ENCODE measurements at regions not wholly inside any gene's neighbourhood (a gene's known extent, or its start where the extent isn't known, plus 50 kb on each side); places are given as distances from the start of the nearest gene placed in this dataset.

DNA sequence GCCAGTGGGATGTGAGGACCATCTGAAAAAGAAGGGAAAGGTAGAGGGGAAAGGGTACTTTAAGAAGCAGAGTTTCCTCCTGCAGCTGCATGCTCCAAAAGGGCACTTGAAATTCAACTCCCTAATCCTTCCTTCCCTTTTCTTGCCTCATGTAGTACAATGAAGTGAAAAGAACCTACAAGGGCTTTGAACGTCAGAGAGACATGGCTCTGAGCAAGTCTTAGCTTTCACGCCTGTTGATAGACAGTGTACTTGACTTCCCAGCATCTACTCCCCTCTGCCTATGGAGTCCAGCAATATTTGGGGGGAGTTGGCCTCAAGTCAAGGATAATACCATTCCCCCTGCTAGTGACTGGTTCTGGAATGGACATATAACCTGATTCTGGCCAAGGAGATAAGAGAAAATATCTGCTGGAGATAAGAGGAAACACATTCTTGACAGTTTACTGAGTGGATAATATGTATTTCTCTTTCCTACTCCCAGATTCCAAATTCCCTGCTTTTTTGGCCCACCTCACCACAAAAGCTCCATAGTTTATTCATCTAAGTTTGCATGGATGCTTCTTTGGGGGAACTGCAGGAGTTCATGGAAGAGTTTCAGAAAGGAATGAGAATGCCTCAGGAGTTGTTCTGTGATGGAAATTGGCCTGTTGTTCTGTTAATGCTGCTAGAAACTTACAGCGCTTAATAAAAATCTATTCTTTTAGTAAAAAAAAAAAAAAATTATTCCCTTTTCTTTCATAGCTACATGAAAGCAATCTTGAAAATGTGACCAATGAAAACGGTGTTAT lies 193.0 kb upstream of the TPM1 start:
- no peak for TF ChIP-seq CTCF (IDR thresholded peaks at IDR 0.05; ENCODE audit: low read depth, low read length)
- TF ChIP-seq EZH2phosphoT487 (IDR thresholded peaks at IDR 0.05; ENCODE audit: low read depth) = no peak

DNA sequence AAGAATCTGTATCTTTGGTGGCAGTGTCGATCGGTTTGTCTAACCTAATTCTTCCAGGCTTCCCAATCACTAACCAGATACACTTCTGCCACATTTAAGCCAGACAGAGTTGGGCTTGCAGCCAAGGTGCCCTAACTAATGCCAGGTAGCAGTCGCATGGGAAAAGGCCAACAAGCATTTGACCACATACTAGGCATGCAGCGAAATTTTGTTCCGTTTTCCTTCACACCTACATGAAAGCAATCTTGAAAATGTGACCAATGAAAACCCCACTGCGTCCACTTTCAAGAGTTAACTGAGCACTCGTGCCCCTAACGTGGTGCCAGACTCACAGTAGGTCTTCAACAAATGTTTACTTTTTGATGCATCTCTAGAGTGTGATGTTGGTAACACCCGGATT lies 192.2 kb upstream of the TPM1 start:
- Histone ChIP-seq H3K36me3 (replicated peaks; ENCODE audit: low read depth, low read length) (no peaks in the 10 kb centered on the region), H3K27ac (ENCODE audit: low read length) (no peak overlapping the region), H2AFZ (ENCODE audit: low read depth, low read length) (no peak overlapping the region), H4K20me1 (ENCODE audit: insufficient read depth, low read length) (no peaks in the 10 kb centered on the region), H3K27me3 (ENCODE audit: low read depth, low read length) (no peaks in the 10 kb centered on the region), H3K4me3 (ENCODE audit: low read length) (no peak overlapping the region), H3K4me2 (ENCODE audit: low read length) (no peak overlapping the region), H3K79me2 (ENCODE audit: low read length) (no peaks in the 10 kb centered on the region), H3K9me3 (ENCODE audit: insufficient read depth, low read length) (no peaks in the 10 kb centered on the region), H3K4me1 (ENCODE audit: low read length) (no peaks in the 10 kb centered on the region), H3K9ac (ENCODE audit: low read length) (no peak overlapping the region)
- TF ChIP-seq CTCF (IDR thresholded peaks at IDR 0.05; ENCODE audit: low read depth, low read length) (no peak), EZH2phosphoT487 (IDR thresholded peaks at IDR 0.05; ENCODE audit: low read depth) (no peak)

More for the DNA sequence above, 193.0 kb upstream of the TPM1 start:
- no peak overlapping the region for H3K4me2 ChIP-seq (ENCODE audit: low read length)
- no peaks in the 10 kb centered on the region for H4K20me1 ChIP-seq (ENCODE audit: insufficient read depth, low read length)
- H3K9me3 ChIP-seq (ENCODE audit: insufficient read depth, low read length) = no peaks in the 10 kb centered on the region
- no peaks in the 10 kb centered on the region for H3K27me3 ChIP-seq (ENCODE audit: low read depth, low read length)
- H3K79me2 ChIP-seq (ENCODE audit: low read length) = no peaks in the 10 kb centered on the region
- H3K36me3 ChIP-seq (replicated peaks; ENCODE audit: low read depth, low read length) = no peaks in the 10 kb centered on the region
- H3K9ac ChIP-seq (ENCODE audit: low read length) = no peak overlapping the region
- no peak overlapping the region for H3K27ac ChIP-seq (ENCODE audit: low read length)
- no peaks in the 10 kb centered on the region for H3K4me1 ChIP-seq (ENCODE audit: low read length)
- H2AFZ ChIP-seq (ENCODE audit: low read depth, low read length) = no peak overlapping the region
- no peak overlapping the region for H3K4me3 ChIP-seq (ENCODE audit: low read length)

GRCh38 chr15:62850791-62851291 lies 191.7 kb upstream of the TPM1 start:
- H2AFZ ChIP-seq (ENCODE audit: low read depth, low read length) = no peak overlapping the region
- H3K9me3 ChIP-seq (ENCODE audit: insufficient read depth, low read length) = no peaks in the 10 kb centered on the region
- no peaks in the 10 kb centered on the region for H4K20me1 ChIP-seq (ENCODE audit: insufficient read depth, low read length)
- H3K79me2 ChIP-seq (ENCODE audit: low read length) = no peaks in the 10 kb centered on the region
- no peak overlapping the region for H3K27ac ChIP-seq (ENCODE audit: low read length)
- H3K4me3 ChIP-seq (ENCODE audit: low read length) = no peak overlapping the region
- H3K4me2 ChIP-seq (ENCODE audit: low read length) = no peak overlapping the region
- no peaks in the 10 kb centered on the region for H3K27me3 ChIP-seq (ENCODE audit: low read depth, low read length)
- H3K36me3 ChIP-seq (replicated peaks; ENCODE audit: low read depth, low read length) = no peaks in the 10 kb centered on the region
- TF ChIP-seq CTCF (IDR thresholded peaks at IDR 0.05; ENCODE audit: low read depth, low read length) (no peak), EZH2phosphoT487 (IDR thresholded peaks at IDR 0.05; ENCODE audit: low read depth) (no peak)
- no peaks in the 10 kb centered on the region for H3K4me1 ChIP-seq (ENCODE audit: low read length)
- H3K9ac ChIP-seq (ENCODE audit: low read length) = no peak overlapping the region

DNA sequence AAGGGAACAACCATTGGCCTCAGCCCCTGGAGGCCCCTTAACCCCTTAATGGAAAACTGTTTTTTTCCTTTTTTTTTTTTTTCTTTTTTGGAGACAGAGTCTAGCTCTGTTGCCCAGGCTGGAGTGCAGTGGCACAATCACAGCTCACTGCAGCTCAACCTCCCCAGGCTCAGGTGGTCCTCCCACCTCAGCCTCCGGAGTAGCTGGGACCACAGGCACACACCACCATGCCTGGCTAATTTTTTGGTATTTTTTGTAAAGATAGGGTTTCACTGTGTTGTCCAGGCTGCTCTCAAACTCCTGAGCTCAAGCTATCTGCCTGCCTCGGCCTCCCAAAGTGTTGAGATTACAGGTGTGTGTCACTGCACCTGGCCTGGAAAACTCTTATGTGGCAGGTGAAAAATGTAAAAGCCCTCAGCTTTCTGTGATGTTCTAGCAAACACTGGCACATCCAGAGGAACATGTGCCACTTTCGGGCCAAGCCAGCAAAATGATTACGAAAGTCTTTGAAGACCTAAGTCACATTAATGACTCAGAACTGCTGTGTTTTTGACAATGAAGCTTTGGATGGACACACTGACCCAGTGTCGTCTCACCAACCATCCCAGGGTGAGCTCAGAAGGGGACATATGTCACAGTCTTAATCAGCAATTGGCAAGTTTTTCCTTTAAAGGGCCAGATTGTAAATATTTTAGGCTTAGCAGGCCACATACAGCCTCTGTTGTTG lies 189.3 kb upstream of the TPM1 start:
- Histone ChIP-seq H3K79me2 (ENCODE audit: low read length) (no peaks in the 10 kb centered on the region), H3K4me1 (ENCODE audit: low read length) (no peaks in the 10 kb centered on the region), H3K36me3 (replicated peaks; ENCODE audit: low read depth, low read length) (no peaks in the 10 kb centered on the region), H3K27ac (ENCODE audit: low read length) (no peak overlapping the region), H4K20me1 (ENCODE audit: insufficient read depth, low read length) (no peaks in the 10 kb centered on the region), H3K4me2 (ENCODE audit: low read length) (no peak overlapping the region), H3K9ac (ENCODE audit: low read length) (no peak overlapping the region), H2AFZ (ENCODE audit: low read depth, low read length) (no peak overlapping the region), H3K9me3 (ENCODE audit: insufficient read depth, low read length) (no peaks in the 10 kb centered on the region), H3K27me3 (ENCODE audit: low read depth, low read length) (0 out of 2 replicates have a peak, but pooled peaks cover 3% of the 10 kb centered on the region), H3K4me3 (ENCODE audit: low read length) (no peak overlapping the region)
- TF ChIP-seq EZH2phosphoT487 (IDR thresholded peaks at IDR 0.05; ENCODE audit: low read depth) = no peak
- TF ChIP-seq CTCF (IDR thresholded peaks at IDR 0.05; ENCODE audit: low read depth, low read length) = no peak

Data from OCI-LY3 (cell line).